Panc1 (cell line): ENCODE measurements at regions not wholly inside any gene's neighbourhood (a gene's known extent, or its start where the extent isn't known, plus 50 kb on each side); places are given as distances from the start of the nearest gene placed in this dataset.

Source experiments
- ATAC-seq: fragments of 200-7000 bp; cut with Tn5 transposase; 2 replicates; pipeline ENCODE4 v1.9.1; 2020; ENCODE audit warnings: mild to moderate bottlenecking, moderate library complexity
- BruUV-seq: library from RNA; stranded (reverse); fragments of 400-500 nt; replicated peaks from 2 replicates; lab custom pipeline; 2021; lab: Mats Ljungman, UMichigan
- CTCF ChIA-PET: fragments of 300-600 bp; sonication (Branson Sonifier 250); formaldehyde crosslinking; loops from one replicate; lab custom pipeline; 2022; ENCODE audit warnings: antibody characterized with exemption; lab: Charles Lee
- POLR2A ChIA-PET: fragments of 300-600 bp; sonication (Branson Sonifier 250); formaldehyde crosslinking; loops from one replicate; lab custom pipeline; 2022; ENCODE audit warnings: antibody characterized with exemption; lab: Charles Lee
- DNase-seq: peaks from one replicate; pipeline ENCODE4 v3.0.0-alpha.2; 2010; ENCODE audit warnings: low read depth, low spot score
- H3K27ac ChIP-seq: 2 replicates; pipeline ENCODE4 v1.5.1; 2011; ENCODE audit warnings: mild to moderate bottlenecking, low read length, inconsistent platforms
- H3K27me3 ChIP-seq: fragments of 200-500 bp; sonication (Bioruptor generic); 2 replicates; pipeline ENCODE4 v1.6.0; 2014; ENCODE audit warnings: low read length, inconsistent platforms; ENCODE audit not compliant: control insufficient read depth, insufficient read depth
- H3K36me3 ChIP-seq: fragments of 200-500 bp; sonication (Bioruptor generic); 2 replicates; pipeline ENCODE4 v1.5.1; 2014; ENCODE audit warnings: inconsistent platforms, mild to moderate bottlenecking, low read length, moderate library complexity; ENCODE audit not compliant: control insufficient read depth, insufficient read depth
- H3K4me1 ChIP-seq: 2 replicates; pipeline ENCODE4 v1.5.1; 2011; ENCODE audit warnings: inconsistent platforms, mild to moderate bottlenecking, low read length, moderate library complexity; ENCODE audit not compliant: control insufficient read depth, insufficient read depth
- H3K4me3 ChIP-seq, 2 experiments: 2 replicates each; pipeline ENCODE4 v1.5.1; 2011 to 2012; ENCODE audit warnings: low read depth in 2 of 2, low read length in 2 of 2, mild to moderate bottlenecking in 2 of 2, inconsistent platforms in 1 of 2, moderate library complexity in 1 of 2
- H3K9me3 ChIP-seq: fragments of 200-500 bp; sonication (Bioruptor generic); 2 replicates; pipeline ENCODE4 v1.5.1; 2014; ENCODE audit warnings: low read depth, mild to moderate bottlenecking, inconsistent platforms, low read length, moderate library complexity; ENCODE audit not compliant: control insufficient read depth, insufficient read depth
- CTCF ChIP-seq: fragments of 450-650 bp; IDR thresholded peaks from 2 replicates; pipeline ENCODE4 v1.5.1; 2017; ENCODE audit warnings: mild to moderate bottlenecking
- POLR2AphosphoS5 ChIP-seq: IDR thresholded peaks from 2 replicates; pipeline ENCODE4 v1.6.1; 2012; ENCODE audit warnings: mild to moderate bottlenecking, low read depth, low read length, moderate library complexity
- REST ChIP-seq, 2 experiments: IDR thresholded peaks; 2 replicates each; pipeline ENCODE4 v1.6.1; 2011 to 2012; ENCODE audit warnings: low read depth in 2 of 2, control low read depth in 1 of 2, low read length in 1 of 2, mild to moderate bottlenecking in 1 of 2, moderate library complexity in 1 of 2; ENCODE audit not compliant: insufficient read depth in 1 of 2
- SIN3A ChIP-seq: IDR thresholded peaks from 2 replicates; pipeline ENCODE4 v1.6.1; 2012; ENCODE audit warnings: low read depth, mild to moderate bottlenecking, low read length, moderate library complexity, borderline replicate concordance; ENCODE audit not compliant: insufficient read depth
- TCF7L2 ChIP-seq: IDR thresholded peaks from 2 replicates; pipeline ENCODE4 v1.6.1; 2011; ENCODE audit warnings: mild to moderate bottlenecking, low read depth, low read length, inconsistent platforms
- in situ Hi-C: cut with HindIII; loops from 2 replicates; pipeline ENCODE4 v1.10.0; 2016; ENCODE audit warnings: low sequenced_read_pairs, low pct_unique_long_range_greater_than_20kb
- intact Hi-C: fragments of 100-400 bp; cut with micrococcal nuclease; formaldehyde crosslinking; loops from one replicate; pipeline ENCODE4 v1.10.0; 2022; ENCODE audit not compliant: unreplicated experiment

- ChIA-PET POLR2A (no interaction called here), CTCF (no interaction called here)
- ATAC-seq (peak; percentile 54), DNase-seq (no peak)
- intact Hi-C loops: no loop called here
- H3K4me3 ChIP-seq: no peak overlapping the region
- H3K27ac ChIP-seq: peak overlapping the region; percentile 72
- TF ChIP-seq REST (IDR thresholded peaks at IDR 0.05; ENCODE audit: insufficient read depth in 1 of 2, low read depth in 2 of 2, low read length in 1 of 2): no peak
- no peak for TF ChIP-seq POLR2AphosphoS5
- no peak for TF ChIP-seq TCF7L2
- no peak for TF ChIP-seq CTCF
- TF ChIP-seq SIN3A: no peak
- peaks cover 43% of the 10 kb centered on the region for H3K4me1 ChIP-seq
- H3K27me3 ChIP-seq: no peaks in the 10 kb centered on the region
- in situ Hi-C loops: no loop called here
- BruUV-seq: no TSS peak
- no peaks in the 10 kb centered on the region for H3K36me3 ChIP-seq
- no peaks in the 10 kb centered on the region for H3K9me3 ChIP-seq
Observed at GRCh38 chr21:41671212-41671762, 95.6 kb downstream of the RIPK4 start.

- no peak for DNase-seq
- TF ChIP-seq CTCF (no peak), SIN3A (no peak), POLR2AphosphoS5 (no peak), TCF7L2 (no peak), REST (IDR thresholded peaks at IDR 0.05; ENCODE audit: insufficient read depth in 1 of 2, low read depth in 2 of 2, low read length in 1 of 2) (no peak)
- H3K36me3 ChIP-seq: no peaks in the 10 kb centered on the region
- intact Hi-C loops (no loop called here), in situ Hi-C loops (no loop called here)
- no TSS peak for BruUV-seq
- ChIA-PET POLR2A (no interaction called here), CTCF (no interaction called here)
- no peaks in the 10 kb centered on the region for H3K9me3 ChIP-seq
- no peaks in the 10 kb centered on the region for H3K27me3 ChIP-seq
- peak overlapping the region; percentile 72 for H3K27ac ChIP-seq
- H3K4me1 ChIP-seq: peaks cover 39% of the 10 kb centered on the region
- ATAC-seq: no peak
- H3K4me3 ChIP-seq: no peak overlapping the region
Observed at GRCh38 chr21:41670056-41670805, 96.6 kb downstream of the RIPK4 start.
